SK-N-SH (cell line): ENCODE measurements at regions not wholly inside any gene's neighbourhood (a gene's known extent, or its start where the extent isn't known, plus 50 kb on each side); places are given as distances from the start of the nearest gene placed in this dataset.
"Not testable (repeated sequence)": the region's sequence is repeated elsewhere in the genome, so short reads cannot be mapped to it uniquely, and the experiment has no call there.

Experiments
- CTCF ChIA-PET: fragments of 300-600, 350-600 bp; formaldehyde crosslinking; extraction: SDS; loops from one replicate; lab custom pipeline; 2021; lab: Yijun Ruan, JAX
- POLR2A ChIA-PET: fragments of 350-600 bp; sonication (Branson Sonifier 250); formaldehyde crosslinking; extraction: SDS; loops from one replicate; lab custom pipeline; 2020; ENCODE audit warnings: antibody characterized with exemption, inconsistent platforms; lab: Yijun Ruan, JAX
- DNase-seq: peaks from one replicate; pipeline ENCODE4 v3.0.0; 2012
- H2AFZ ChIP-seq: fragments of 200-600 bp; sonication (generic); 2 replicates; pipeline ENCODE4 v1.8.1; 2016; ENCODE audit warnings: antibody characterized with exemption, mild to moderate bottlenecking, low read depth
- H3F3A ChIP-seq: fragments of 200-600 bp; sonication (generic); replicated peaks from 2 replicates; pipeline ENCODE3; 2016; ENCODE audit warnings: antibody characterized with exemption, mild to moderate bottlenecking; ENCODE audit not compliant: insufficient read depth
- H3K27ac ChIP-seq, 2 experiments: fragments of 200-500 bp in 1 of 2; fragments of 200-600 bp in 1 of 2; sonication (Bioruptor generic) in 1 of 2; sonication (generic), shearing (Covaris generic) in 1 of 2; 2 replicates each; pipeline versions ENCODE4 v1.5.1 to v1.6.1; 2014 to 2016; ENCODE audit warnings: low read depth in 2 of 2, inconsistent platforms in 1 of 2, low read length in 1 of 2, mild to moderate bottlenecking in 1 of 2, mixed read lengths in 1 of 2
- H3K27me3 ChIP-seq: fragments of 200-600 bp; sonication (generic), shearing (Covaris generic); 2 replicates; pipeline ENCODE4 v1.6.1; 2016; ENCODE audit warnings: mixed run types; ENCODE audit not compliant: insufficient read depth
- H3K36me3 ChIP-seq, 2 experiments: fragments of 200-500 bp in 1 of 2; fragments of 200-600 bp in 1 of 2; sonication (Bioruptor generic) in 1 of 2; sonication (generic) in 1 of 2; replicated peaks in 1 of 2; 2 replicates each; pipeline versions ENCODE3 to v1.5.1; 2014 to 2016; ENCODE audit warnings: low read length in 1 of 2, mild to moderate bottlenecking in 1 of 2; ENCODE audit not compliant: insufficient read depth in 2 of 2, control insufficient read depth in 1 of 2
- H3K4me1 ChIP-seq, 2 experiments: fragments of 200-500 bp in 1 of 2; fragments of 200-600 bp in 1 of 2; sonication (Bioruptor generic) in 1 of 2; sonication (generic), shearing (Covaris generic) in 1 of 2; 2 replicates each; pipeline versions ENCODE4 v1.5.1 to v1.6.1; 2014 to 2016; ENCODE audit warnings: low read depth in 1 of 2, low read length in 1 of 2, mixed run types in 1 of 2; ENCODE audit not compliant: insufficient read depth in 2 of 2, control insufficient read depth in 1 of 2
- H3K4me2 ChIP-seq: fragments of 200-600 bp; sonication (generic), shearing (Covaris generic); 2 replicates; pipeline ENCODE4 v1.6.1; 2017; ENCODE audit warnings: mixed run types
- H3K4me3 ChIP-seq, 2 experiments: fragments of 200-500 bp in 1 of 2; fragments of 200-600 bp in 1 of 2; sonication (Bioruptor generic) in 1 of 2; sonication (generic), shearing (Covaris generic) in 1 of 2; 2 replicates each; pipeline versions ENCODE4 v1.5.1 to v1.8.1; 2014 to 2016; ENCODE audit warnings: low read depth in 2 of 2, inconsistent platforms in 1 of 2, low read length in 1 of 2, mild to moderate bottlenecking in 1 of 2, mixed read lengths in 1 of 2, moderate library complexity in 1 of 2
- H3K79me2 ChIP-seq: fragments of 200-600 bp; sonication (generic); 2 replicates; pipeline ENCODE4 v1.8.1; 2017; ENCODE audit warnings: mild to moderate bottlenecking; ENCODE audit not compliant: insufficient read depth
- H3K9ac ChIP-seq: fragments of 200-600 bp; sonication (generic); 2 replicates; pipeline ENCODE4 v1.6.1; 2017; ENCODE audit warnings: mixed run types
- H3K9me2 ChIP-seq: fragments of 200-600 bp; sonication (generic); 2 replicates; pipeline ENCODE4 v1.6.1; 2017; ENCODE audit warnings: mixed run types
- H3K9me3 ChIP-seq: fragments of 200-600 bp; sonication (generic); 2 replicates; pipeline ENCODE4 v1.6.1; 2017; ENCODE audit warnings: mixed run types, mild to moderate bottlenecking, moderate library complexity
- H4K20me1 ChIP-seq: fragments of 200-600 bp; sonication (generic); 2 replicates; pipeline ENCODE4 v1.6.1; 2017; ENCODE audit warnings: mild to moderate bottlenecking, mixed run types; ENCODE audit not compliant: insufficient read depth
- WGBS: methylation state at CpG from one replicate; pipeline ENCODE4 v1.1.6; 2017; ENCODE audit warnings: low lambda C conversion rate; 5-methylcytosine and 5-hydroxymethylcytosine counted together

GRCh38 chr2:87364379-87364778 lies 342.7 kb upstream of the PLGLB1 start:
- H3K27ac ChIP-seq, H3K4me1 ChIP-seq, H3K9me2 ChIP-seq, H3K4me2 ChIP-seq, H3K9ac ChIP-seq, H3F3A ChIP-seq, H3K36me3 ChIP-seq, H4K20me1 ChIP-seq, DNase-seq, H3K79me2 ChIP-seq, CTCF ChIA-PET, H3K27me3 ChIP-seq, H2AFZ ChIP-seq, POLR2A ChIA-PET, H3K9me3 ChIP-seq, H3K4me3 ChIP-seq: not testable (repeated sequence)

GRCh38 chr2:87365038-87365437 lies 343.4 kb upstream of the PLGLB1 start:
- H3K27me3 ChIP-seq, H3F3A ChIP-seq, H3K9me3 ChIP-seq, DNase-seq, POLR2A ChIA-PET, H3K79me2 ChIP-seq, H3K4me1 ChIP-seq, H4K20me1 ChIP-seq, H3K9me2 ChIP-seq, H3K9ac ChIP-seq, H3K4me3 ChIP-seq, H3K4me2 ChIP-seq, H3K36me3 ChIP-seq, H3K27ac ChIP-seq, H2AFZ ChIP-seq, CTCF ChIA-PET: not testable (repeated sequence)
- WGBS, result 66% methylated on average over 2 of the region's 2 CpGs

- DNase-seq, H3K4me3 ChIP-seq, H3K4me1 ChIP-seq, H3K27ac ChIP-seq, H3K9ac ChIP-seq, POLR2A ChIA-PET, H3K36me3 ChIP-seq, H3K4me2 ChIP-seq, CTCF ChIA-PET, H3K79me2 ChIP-seq, H4K20me1 ChIP-seq, H3K9me3 ChIP-seq, H3F3A ChIP-seq, H3K9me2 ChIP-seq, H3K27me3 ChIP-seq, H2AFZ ChIP-seq: not testable (repeated sequence)
- 45% methylated on average over 6 of the region's 7 CpGs for WGBS
These were observed 361.8 kb upstream of the PLGLB2 start for GRCh38 chr2:87386063-87386560.

- H3K9ac ChIP-seq, H3K27ac ChIP-seq, H3K79me2 ChIP-seq, DNase-seq, H3K36me3 ChIP-seq, H3F3A ChIP-seq, H3K9me3 ChIP-seq, H2AFZ ChIP-seq, POLR2A ChIA-PET, CTCF ChIA-PET, H3K4me3 ChIP-seq, H3K4me2 ChIP-seq, H3K27me3 ChIP-seq, H4K20me1 ChIP-seq, H3K9me2 ChIP-seq, H3K4me1 ChIP-seq: not testable (repeated sequence)
- no CpG with 5 or more reads among the region's 1 CpG for WGBS
These were observed 352.1 kb upstream of the PLGLB2 start for GRCh38 chr2:87395784-87396183.

GRCh38 chr2:87396551-87397265 lies 351.2 kb upstream of the PLGLB2 start:
- H3K27me3 ChIP-seq, H3K36me3 ChIP-seq, POLR2A ChIA-PET, H3K9me2 ChIP-seq, H3F3A ChIP-seq, H3K4me3 ChIP-seq, H3K27ac ChIP-seq, H3K4me2 ChIP-seq, H2AFZ ChIP-seq, H3K79me2 ChIP-seq, H3K4me1 ChIP-seq, H3K9ac ChIP-seq, H3K9me3 ChIP-seq, DNase-seq, H4K20me1 ChIP-seq: not testable (repeated sequence)
- 43% methylated on average over 6 of the region's 9 CpGs for WGBS
- CTCF ChIA-PET, result interaction anchor here (0.7 kb wide), 1 partner anchor 704 kb away, joined by 3 read pairs; no protein-coding TSS in a partner anchor

- H3K36me3 ChIP-seq, H3K4me2 ChIP-seq, CTCF ChIA-PET, DNase-seq, H4K20me1 ChIP-seq, H3K27me3 ChIP-seq, H3K79me2 ChIP-seq, H2AFZ ChIP-seq, H3K9me2 ChIP-seq, H3K4me3 ChIP-seq, H3K4me1 ChIP-seq, H3K9me3 ChIP-seq, H3K27ac ChIP-seq, POLR2A ChIA-PET, H3F3A ChIP-seq, H3K9ac ChIP-seq: not testable (repeated sequence)
- no CpG with 5 or more reads among the region's 9 CpGs for WGBS
These were observed 350.4 kb upstream of the PLGLB2 start for GRCh38 chr2:87397276-87398065.
